Natural killer cell treated with Interleukin-12 subunit alpha and Interleukin-12 subunit beta and Interleukin-15 and Interleukin-18, amount 100 ng/mL, for 72 hours (primary cell): ENCODE measurements at regions not wholly inside any gene's neighbourhood (a gene's known extent, or its start where the extent isn't known, plus 50 kb on each side); places are given as distances from the start of the nearest gene placed in this dataset.

Source experiments
- ATAC-seq, 2 donors: fragments of 150-1000 bp; cut with Tn5 transposase in 1 of 2; sonication (Bioruptor Pico), chemical (Tn5 transposase) in 1 of 2; 2 replicates each; pipeline ENCODE4 v1.10.0; 2021
- DNase-seq: peaks from one replicate; pipeline ENCODE4 v3.0.0; 2022; ENCODE audit warnings: low spot score
- H3K27ac Mint-ChIP-seq, 2 donors: 1 replicate in 1 of 2; 2 replicates in 1 of 2; pipeline ENCODE4 v1.8.0; 2022; ENCODE audit warnings: mixed read lengths in 2 of 2, mild to moderate bottlenecking in 1 of 2, moderate library complexity in 1 of 2
- H3K27me3 Mint-ChIP-seq, 2 donors: 1 replicate in 1 of 2; 2 replicates in 1 of 2; pipeline ENCODE4 v1.8.0; 2022; ENCODE audit warnings: mixed read lengths in 2 of 2
- H3K36me3 Mint-ChIP-seq: one replicate; pipeline ENCODE4 v1.8.0; 2022; ENCODE audit warnings: mixed read lengths
- H3K4me1 Mint-ChIP-seq, 2 donors: 1 replicate in 1 of 2; 2 replicates in 1 of 2; pipeline ENCODE4 v1.8.0; 2022; ENCODE audit warnings: low read depth in 2 of 2, mixed read lengths in 2 of 2, mild to moderate bottlenecking in 1 of 2
- H3K4me3 Mint-ChIP-seq: one replicate; pipeline ENCODE4 v1.8.0; 2022; ENCODE audit warnings: mixed read lengths
- H3K9me3 Mint-ChIP-seq: 2 replicates; pipeline ENCODE4 v1.8.0; 2022; ENCODE audit warnings: mixed read lengths

- no peak overlapping the region for H3K4me3 Mint-ChIP-seq
- ATAC-seq, result no peak
- H3K36me3 Mint-ChIP-seq, result no peaks in the 10 kb centered on the region
- H3K27ac Mint-ChIP-seq, result no peak overlapping the region
- H3K9me3 Mint-ChIP-seq, result no peaks in the 10 kb centered on the region
- DNase-seq, result no peak
- H3K27me3 Mint-ChIP-seq, result no peaks in the 10 kb centered on the region
- no peaks in the 10 kb centered on the region for H3K4me1 Mint-ChIP-seq
Measured at GRCh38 chr4:116055857-116056827, 942.7 kb upstream of the NDST4 start.

GRCh38 chr4:116027311-116027710 lies 913.9 kb upstream of the NDST4 start:
- Mint-ChIP-seq H3K4me3 (no peak overlapping the region), H3K27ac (no peak overlapping the region), H3K27me3 (no peaks in the 10 kb centered on the region), H3K9me3 (peaks cover 10% of the 10 kb centered on the region), H3K4me1 (no peaks in the 10 kb centered on the region), H3K36me3 (no peaks in the 10 kb centered on the region)
- DNase-seq (no peak), ATAC-seq (no peak)

GRCh38 chr4:116024954-116025708 lies 911.7 kb upstream of the NDST4 start:
- no peak overlapping the region for H3K4me3 Mint-ChIP-seq

GRCh38 chr4:116023049-116023448 lies 909.6 kb upstream of the NDST4 start:
- no peaks in the 10 kb centered on the region for H3K27me3 Mint-ChIP-seq
- DNase-seq (no peak), ATAC-seq (no peak)
- no peak overlapping the region for H3K27ac Mint-ChIP-seq
- H3K4me3 Mint-ChIP-seq, result no peak overlapping the region
- H3K9me3 Mint-ChIP-seq, result peaks cover 15% of the 10 kb centered on the region
- H3K4me1 Mint-ChIP-seq, result no peaks in the 10 kb centered on the region
- H3K36me3 Mint-ChIP-seq, result no peaks in the 10 kb centered on the region

More at GRCh38 chr4:116024954-116025708, 911.7 kb upstream of the NDST4 start:
- H3K9me3 Mint-ChIP-seq, result peaks cover 9% of the 10 kb centered on the region
- DNase-seq (no peak), ATAC-seq (no peak)
- no peaks in the 10 kb centered on the region for H3K4me1 Mint-ChIP-seq
- H3K27me3 Mint-ChIP-seq, result no peaks in the 10 kb centered on the region
- no peak overlapping the region for H3K27ac Mint-ChIP-seq
- H3K36me3 Mint-ChIP-seq, result no peaks in the 10 kb centered on the region

GRCh38 chr4:116020141-116020722 lies 906.8 kb upstream of the NDST4 start:
- no peak for ATAC-seq
- Mint-ChIP-seq H3K9me3 (peaks cover 25% of the 10 kb centered on the region), H3K4me1 (no peaks in the 10 kb centered on the region), H3K36me3 (peaks cover 9% of the 10 kb centered on the region), H3K4me3 (no peak overlapping the region), H3K27me3 (no peaks in the 10 kb centered on the region), H3K27ac (no peak overlapping the region)
- DNase-seq, result no peak

GRCh38 chr4:116018831-116019230 lies 905.4 kb upstream of the NDST4 start:
- Mint-ChIP-seq H3K4me1 (no peaks in the 10 kb centered on the region), H3K27ac (no peak overlapping the region), H3K4me3 (no peak overlapping the region), H3K9me3 (peaks cover 34% of the 10 kb centered on the region), H3K27me3 (no peaks in the 10 kb centered on the region), H3K36me3 (peaks cover 16% of the 10 kb centered on the region)
- DNase-seq, result no peak
- ATAC-seq, result no peak

GRCh38 chr4:116016201-116016600 lies 902.8 kb upstream of the NDST4 start:
- H3K9me3 Mint-ChIP-seq, result peaks cover 30% of the 10 kb centered on the region
- no peaks in the 10 kb centered on the region for H3K4me1 Mint-ChIP-seq
- no peak for ATAC-seq
- H3K4me3 Mint-ChIP-seq, result no peak overlapping the region
- DNase-seq, result no peak
- no peaks in the 10 kb centered on the region for H3K27me3 Mint-ChIP-seq
- H3K27ac Mint-ChIP-seq, result no peak overlapping the region
- peaks cover 22% of the 10 kb centered on the region for H3K36me3 Mint-ChIP-seq

GRCh38 chr4:116015549-116015948 lies 902.1 kb upstream of the NDST4 start:
- Mint-ChIP-seq H3K4me3 (no peak overlapping the region), H3K27me3 (no peaks in the 10 kb centered on the region), H3K27ac (no peak overlapping the region), H3K36me3 (peaks cover 22% of the 10 kb centered on the region), H3K4me1 (no peaks in the 10 kb centered on the region), H3K9me3 (peaks cover 28% of the 10 kb centered on the region)
- DNase-seq, result no peak
- ATAC-seq, result no peak

GRCh38 chr4:116015062-116015461 lies 901.6 kb upstream of the NDST4 start:
- Mint-ChIP-seq H3K36me3 (peaks cover 22% of the 10 kb centered on the region), H3K27me3 (no peaks in the 10 kb centered on the region), H3K4me1 (no peaks in the 10 kb centered on the region), H3K9me3 (peaks cover 31% of the 10 kb centered on the region), H3K27ac (no peak overlapping the region), H3K4me3 (no peak overlapping the region)
- DNase-seq, result no peak
- ATAC-seq, result no peak

- Mint-ChIP-seq H3K27ac (no peak overlapping the region), H3K36me3 (peaks cover 20% of the 10 kb centered on the region), H3K27me3 (no peaks in the 10 kb centered on the region), H3K4me3 (no peak overlapping the region), H3K4me1 (no peaks in the 10 kb centered on the region), H3K9me3 (peaks cover 18% of the 10 kb centered on the region)
- ATAC-seq, result no peak
- no peak for DNase-seq
Measured at GRCh38 chr4:116010923-116011322, 897.5 kb upstream of the NDST4 start.

- no peak overlapping the region for H3K27ac Mint-ChIP-seq
- H3K4me1 Mint-ChIP-seq, result no peaks in the 10 kb centered on the region
- H3K4me3 Mint-ChIP-seq, result no peak overlapping the region
- ATAC-seq, result no peak
- H3K9me3 Mint-ChIP-seq, result peaks cover 13% of the 10 kb centered on the region
- no peaks in the 10 kb centered on the region for H3K27me3 Mint-ChIP-seq
- no peak for DNase-seq
- H3K36me3 Mint-ChIP-seq, result no peaks in the 10 kb centered on the region
Measured at GRCh38 chr4:116005806-116006088, 892.3 kb upstream of the NDST4 start.

GRCh38 chr4:116005037-116005805 lies 891.8 kb upstream of the NDST4 start:
- Mint-ChIP-seq H3K4me3 (no peak overlapping the region), H3K9me3 (peaks cover 13% of the 10 kb centered on the region), H3K36me3 (no peaks in the 10 kb centered on the region), H3K27ac (no peak overlapping the region), H3K27me3 (no peaks in the 10 kb centered on the region), H3K4me1 (no peaks in the 10 kb centered on the region)
- ATAC-seq (no peak), DNase-seq (no peak)

- DNase-seq (no peak), ATAC-seq (no peak)
- H3K4me1 Mint-ChIP-seq, result no peaks in the 10 kb centered on the region
- no peaks in the 10 kb centered on the region for H3K27me3 Mint-ChIP-seq
- no peaks in the 10 kb centered on the region for H3K36me3 Mint-ChIP-seq
- H3K27ac Mint-ChIP-seq, result no peak overlapping the region
- H3K9me3 Mint-ChIP-seq, result peaks cover 15% of the 10 kb centered on the region
- no peak overlapping the region for H3K4me3 Mint-ChIP-seq
Measured at GRCh38 chr4:116001291-116001690, 887.9 kb upstream of the NDST4 start.
